Activated T-cell treated with anti-CD3 and anti-CD28 coated beads, Interleukin-2, amount 50 U/mL, for 24 hours (primary cell): ENCODE measurements at regions not wholly inside any gene's neighbourhood (a gene's known extent, or its start where the extent isn't known, plus 50 kb on each side); places are given as distances from the start of the nearest gene placed in this dataset.

Experiments used
- DNase-seq: peaks from one replicate; pipeline ENCODE4 v3.0.0-alpha.2; 2020
- H3K27ac Mint-ChIP-seq: 2 replicates; pipeline ENCODE4 v1.8.0; 2020; ENCODE audit warnings: mild to moderate bottlenecking, mixed read lengths
- H3K27me3 Mint-ChIP-seq: 2 replicates; pipeline ENCODE4 v1.8.0; 2020; ENCODE audit warnings: mixed read lengths
- H3K36me3 Mint-ChIP-seq: 2 replicates; pipeline ENCODE4 v1.8.0; 2020; ENCODE audit warnings: low read depth, mixed read lengths
- H3K4me1 Mint-ChIP-seq: 2 replicates; pipeline ENCODE4 v1.8.0; 2020; ENCODE audit warnings: low read depth, mixed read lengths
- H3K4me3 Mint-ChIP-seq: 2 replicates; pipeline ENCODE4 v1.8.0; 2020; ENCODE audit warnings: mild to moderate bottlenecking, moderate library complexity, mixed read lengths
- H3K9me3 Mint-ChIP-seq: 2 replicates; pipeline ENCODE4 v1.8.0; 2020; ENCODE audit warnings: mixed read lengths

GRCh38 chr20:23268792-23269354 lies 81.7 kb upstream of the NXT1 start:
- Mint-ChIP-seq H3K4me1 (no peaks in the 10 kb centered on the region), H3K36me3 (no peaks in the 10 kb centered on the region), H3K4me3 (no peak overlapping the region), H3K27ac (no peak overlapping the region), H3K27me3 (no peaks in the 10 kb centered on the region), H3K9me3 (peaks cover 8% of the 10 kb centered on the region)
- DNase-seq, result no peak

DNA sequence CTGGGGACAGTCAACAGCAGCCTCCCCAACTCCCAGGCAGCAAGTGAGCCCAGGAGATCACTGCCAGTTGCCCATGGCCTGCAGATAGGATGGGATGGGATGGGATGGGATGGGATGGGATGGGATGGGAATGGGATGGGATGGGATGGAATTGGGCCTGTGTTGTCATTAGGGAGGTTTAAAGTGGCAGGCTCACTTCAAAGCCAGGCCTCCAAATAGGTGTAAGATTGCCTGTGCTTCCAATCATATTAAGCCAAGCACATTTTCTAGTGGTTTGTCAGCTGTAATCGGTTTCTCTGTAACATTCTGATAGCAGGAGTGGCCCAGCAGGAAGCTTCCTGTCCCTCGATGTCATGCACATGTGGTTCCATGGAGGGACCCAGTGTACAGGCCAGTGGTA lies 82.7 kb upstream of the NXT1 start:
- no peak for DNase-seq
- no peaks in the 10 kb centered on the region for H3K4me1 Mint-ChIP-seq

GRCh38 chr20:23266530-23267398 lies 83.8 kb upstream of the NXT1 start:
- no peaks in the 10 kb centered on the region for H3K4me1 Mint-ChIP-seq
- H3K4me3 Mint-ChIP-seq, result no peak overlapping the region
- H3K9me3 Mint-ChIP-seq, result peaks cover 11% of the 10 kb centered on the region
- no peaks in the 10 kb centered on the region for H3K27me3 Mint-ChIP-seq
- no peak for DNase-seq
- no peaks in the 10 kb centered on the region for H3K36me3 Mint-ChIP-seq
- no peak overlapping the region for H3K27ac Mint-ChIP-seq

More for the DNA sequence above, 82.7 kb upstream of the NXT1 start:
- no peaks in the 10 kb centered on the region for H3K36me3 Mint-ChIP-seq
- peaks cover 11% of the 10 kb centered on the region for H3K9me3 Mint-ChIP-seq
- no peaks in the 10 kb centered on the region for H3K27me3 Mint-ChIP-seq
- no peak overlapping the region for H3K4me3 Mint-ChIP-seq
- H3K27ac Mint-ChIP-seq, result no peak overlapping the region

DNA sequence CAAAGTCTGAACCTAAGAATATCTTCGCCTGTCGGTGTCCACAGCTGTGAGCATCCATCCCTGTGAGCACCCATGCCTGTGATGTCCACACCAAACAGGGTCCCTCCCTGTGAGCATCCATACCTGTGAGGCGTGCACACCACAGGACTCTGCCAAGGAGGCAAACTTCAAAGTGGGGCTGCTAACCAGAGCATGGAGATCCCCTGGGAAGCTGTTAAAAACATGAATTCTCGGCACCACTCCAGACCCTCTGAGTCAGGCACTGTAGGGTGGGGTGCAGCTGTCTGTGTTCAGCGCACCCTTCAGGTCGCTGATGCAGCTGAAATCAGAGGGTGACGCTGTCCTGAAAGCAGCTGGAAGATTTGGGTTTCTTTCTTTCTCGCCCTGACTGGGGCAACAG lies 85.4 kb upstream of the NXT1 start:
- Mint-ChIP-seq H3K27ac (no peak overlapping the region), H3K27me3 (no peaks in the 10 kb centered on the region), H3K9me3 (peaks cover 11% of the 10 kb centered on the region)

GRCh38 chr20:23264545-23264944 lies 86.0 kb upstream of the NXT1 start:
- H3K27me3 Mint-ChIP-seq, result no peaks in the 10 kb centered on the region
- no peak for DNase-seq
- no peaks in the 10 kb centered on the region for H3K4me1 Mint-ChIP-seq
- H3K9me3 Mint-ChIP-seq, result peaks cover 11% of the 10 kb centered on the region
- no peak overlapping the region for H3K4me3 Mint-ChIP-seq
- no peaks in the 10 kb centered on the region for H3K36me3 Mint-ChIP-seq
- no peak overlapping the region for H3K27ac Mint-ChIP-seq

More for the DNA sequence above, 85.4 kb upstream of the NXT1 start:
- H3K36me3 Mint-ChIP-seq, result no peaks in the 10 kb centered on the region
- no peaks in the 10 kb centered on the region for H3K4me1 Mint-ChIP-seq
- no peak overlapping the region for H3K4me3 Mint-ChIP-seq
- no peak for DNase-seq

DNA sequence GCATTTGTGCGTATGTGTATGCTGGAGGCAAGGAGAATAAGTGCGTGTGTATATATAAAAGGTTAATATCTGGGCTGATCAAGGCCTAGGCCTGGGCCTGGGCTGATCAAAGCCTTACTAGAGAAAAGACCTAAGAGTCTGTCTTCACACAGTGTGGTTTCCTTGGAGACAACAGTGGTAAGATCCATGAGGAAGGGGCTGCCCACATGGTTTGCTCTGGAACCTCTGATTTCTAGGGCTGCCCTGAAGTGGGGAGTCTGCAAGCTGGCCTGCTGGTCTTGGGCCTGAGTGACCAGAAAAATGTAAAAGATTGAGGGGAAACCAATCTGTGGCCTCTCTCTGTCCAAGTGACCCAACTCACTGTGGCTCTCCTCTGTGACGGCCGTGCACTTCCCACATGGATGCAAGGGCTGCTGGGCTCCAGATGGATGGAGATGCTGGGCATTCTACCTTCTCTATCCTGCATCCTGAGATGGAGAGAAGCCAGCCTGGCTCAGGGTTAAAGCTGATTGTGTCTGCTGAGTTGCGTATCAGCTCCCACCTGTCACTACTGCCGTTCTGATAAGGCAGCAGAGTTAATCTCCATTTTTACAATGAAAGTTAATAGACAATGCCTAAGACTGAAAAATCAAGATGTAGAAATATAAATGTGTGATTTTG lies 90.3 kb upstream of the NXT1 start:
- peaks cover 4% of the 10 kb centered on the region for H3K9me3 Mint-ChIP-seq

DNA sequence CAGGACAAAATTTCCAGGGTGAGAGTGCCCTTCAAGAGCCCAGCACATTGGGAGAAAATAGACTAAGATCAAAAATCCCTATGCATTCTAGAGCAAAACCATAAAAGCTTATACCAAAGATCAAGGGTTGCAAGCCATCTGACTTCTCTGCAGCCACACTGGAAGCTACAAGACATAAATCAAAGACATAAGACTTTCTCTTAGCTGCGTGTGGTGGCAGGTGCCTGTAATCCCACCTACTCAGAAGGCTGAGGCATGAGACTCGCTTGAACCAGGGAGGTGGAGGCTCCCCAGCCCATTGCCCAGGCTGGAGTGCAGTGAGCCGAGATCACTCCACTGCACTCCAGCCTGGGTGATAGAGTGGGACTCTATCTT lies 91.9 kb upstream of the NXT1 start:
- peaks cover 5% of the 10 kb centered on the region for H3K27me3 Mint-ChIP-seq
- no peaks in the 10 kb centered on the region for H3K36me3 Mint-ChIP-seq
- no peak overlapping the region for H3K27ac Mint-ChIP-seq
- H3K4me3 Mint-ChIP-seq, result no peak overlapping the region
- peaks cover 4% of the 10 kb centered on the region for H3K9me3 Mint-ChIP-seq
- H3K4me1 Mint-ChIP-seq, result no peaks in the 10 kb centered on the region
- DNase-seq, result no peak

More for the DNA sequence above, 90.3 kb upstream of the NXT1 start:
- DNase-seq, result no peak
- Mint-ChIP-seq H3K36me3 (no peaks in the 10 kb centered on the region), H3K4me1 (no peaks in the 10 kb centered on the region), H3K4me3 (no peak overlapping the region), H3K27me3 (peaks cover 1% of the 10 kb centered on the region), H3K27ac (no peak overlapping the region)

DNA sequence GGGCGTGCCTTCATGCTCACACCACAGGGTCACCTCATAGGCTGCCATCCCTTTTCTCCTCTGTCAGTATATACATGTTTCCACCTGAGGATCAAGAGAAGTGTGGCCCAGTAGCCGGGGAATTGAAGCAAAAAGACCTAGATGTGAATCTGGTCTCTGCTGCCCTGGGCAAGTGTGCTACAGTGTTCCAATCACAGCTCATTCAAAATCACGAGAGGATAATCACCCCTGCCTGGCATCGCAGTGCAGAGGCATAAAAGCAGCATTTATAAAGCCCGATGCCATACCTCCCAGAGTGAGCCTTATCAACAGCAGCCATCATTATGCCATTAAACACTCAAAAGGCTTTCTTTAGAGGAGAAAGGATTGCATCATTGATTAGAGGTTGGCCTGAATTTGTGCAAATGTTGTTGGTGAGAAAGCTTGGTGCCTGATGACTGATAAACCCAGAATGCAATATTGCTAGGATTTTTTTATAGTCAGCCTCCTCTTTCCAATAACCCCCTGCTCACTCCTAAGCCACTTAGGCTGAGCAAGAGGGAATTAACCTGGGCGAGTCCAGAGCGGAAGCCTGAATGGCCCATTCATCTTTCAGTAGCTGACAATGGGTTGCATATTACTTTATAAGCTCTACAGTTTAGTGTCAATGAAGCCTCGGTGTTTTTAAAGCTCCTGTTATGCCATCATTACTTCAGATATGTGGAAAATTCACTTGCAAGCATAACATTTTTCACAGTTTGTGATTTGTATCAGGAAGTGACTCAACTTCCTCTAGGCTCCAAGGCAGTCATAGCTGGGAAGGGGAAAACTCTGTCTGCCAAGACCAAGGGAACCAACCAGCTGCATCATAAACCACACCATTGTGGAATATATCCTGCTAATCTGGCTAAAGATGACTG lies 92.5 kb upstream of the NXT1 start:
- Mint-ChIP-seq H3K9me3 (no peaks in the 10 kb centered on the region), H3K4me3 (no peak overlapping the region), H3K27ac (no peak overlapping the region), H3K27me3 (peaks cover 5% of the 10 kb centered on the region), H3K4me1 (no peaks in the 10 kb centered on the region), H3K36me3 (no peaks in the 10 kb centered on the region)
- DNase-seq, result no peak

DNA sequence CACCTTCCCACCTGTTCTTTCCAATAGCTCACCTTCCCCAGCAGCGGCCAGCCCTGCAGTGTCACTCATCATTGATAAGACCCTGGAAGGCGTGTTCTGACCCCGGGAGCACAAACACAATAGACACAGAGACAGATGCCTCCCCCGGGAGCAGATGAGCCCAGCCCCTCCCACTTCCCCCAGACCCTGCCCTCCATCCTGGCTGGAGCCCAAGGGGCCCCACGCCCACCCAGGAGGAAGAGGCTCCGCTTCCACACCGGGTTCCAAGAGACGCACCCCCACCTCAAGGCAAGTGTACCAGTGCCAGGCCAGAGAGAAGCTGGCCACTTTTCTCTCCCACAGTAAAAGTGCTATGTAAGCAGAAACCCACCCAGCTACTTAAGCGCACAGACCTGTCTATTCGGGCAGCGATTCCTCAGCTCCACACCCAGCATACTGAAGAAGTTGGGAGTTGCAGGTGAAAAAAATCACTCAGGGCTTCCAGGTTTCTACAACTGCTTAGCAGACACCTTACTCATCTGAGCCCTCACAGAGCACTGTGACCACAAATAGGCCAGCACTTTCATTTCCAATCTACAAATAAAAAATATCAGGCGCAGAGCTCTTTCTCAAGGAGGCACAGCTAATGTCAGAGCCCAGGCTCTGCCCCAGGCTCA lies 93.4 kb upstream of the NXT1 start:
- no peaks in the 10 kb centered on the region for H3K4me1 Mint-ChIP-seq
- no peak for DNase-seq
- no peak overlapping the region for H3K27ac Mint-ChIP-seq
- H3K9me3 Mint-ChIP-seq, result no peaks in the 10 kb centered on the region
- H3K27me3 Mint-ChIP-seq, result peaks cover 5% of the 10 kb centered on the region
- no peak overlapping the region for H3K4me3 Mint-ChIP-seq
- H3K36me3 Mint-ChIP-seq, result no peaks in the 10 kb centered on the region

DNA sequence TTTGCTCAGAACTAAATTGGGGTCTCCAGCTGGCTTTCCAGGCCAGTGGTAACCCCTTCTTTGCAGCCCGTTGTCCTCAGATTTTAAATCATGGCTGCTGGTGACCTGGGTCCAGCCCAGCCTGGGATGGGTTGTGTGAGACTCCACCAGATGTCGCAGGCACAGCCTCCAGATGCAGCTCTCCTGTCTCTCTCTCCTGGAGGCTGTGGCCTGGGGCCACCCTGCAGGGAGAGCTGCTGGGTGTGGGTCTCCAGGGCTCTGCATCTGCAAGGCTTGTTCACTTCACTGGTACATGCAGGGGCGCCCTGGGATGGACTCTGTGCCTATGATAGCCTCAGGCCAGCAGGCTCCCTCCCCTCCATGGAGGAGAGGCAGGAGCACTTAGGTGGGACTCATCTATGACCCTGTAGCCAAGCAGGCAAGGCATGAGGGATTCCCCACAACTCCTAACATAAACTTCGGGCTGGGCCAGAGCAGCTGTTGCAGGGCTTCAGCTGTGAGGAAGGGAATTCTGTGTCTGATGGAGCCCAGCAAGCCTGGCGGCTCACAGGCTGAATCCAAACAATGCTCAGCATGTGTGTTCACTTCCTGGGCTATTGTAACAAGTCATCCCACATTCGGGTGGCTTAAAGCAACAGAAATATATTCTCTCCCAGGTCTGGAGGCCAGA lies 94.7 kb upstream of the NXT1 start:
- no peak for DNase-seq
- H3K4me1 Mint-ChIP-seq, result no peaks in the 10 kb centered on the region
- H3K4me3 Mint-ChIP-seq, result no peak overlapping the region
- H3K9me3 Mint-ChIP-seq, result no peaks in the 10 kb centered on the region
- H3K27ac Mint-ChIP-seq, result no peak overlapping the region
- H3K27me3 Mint-ChIP-seq, result peaks cover 14% of the 10 kb centered on the region
- no peaks in the 10 kb centered on the region for H3K36me3 Mint-ChIP-seq

DNA sequence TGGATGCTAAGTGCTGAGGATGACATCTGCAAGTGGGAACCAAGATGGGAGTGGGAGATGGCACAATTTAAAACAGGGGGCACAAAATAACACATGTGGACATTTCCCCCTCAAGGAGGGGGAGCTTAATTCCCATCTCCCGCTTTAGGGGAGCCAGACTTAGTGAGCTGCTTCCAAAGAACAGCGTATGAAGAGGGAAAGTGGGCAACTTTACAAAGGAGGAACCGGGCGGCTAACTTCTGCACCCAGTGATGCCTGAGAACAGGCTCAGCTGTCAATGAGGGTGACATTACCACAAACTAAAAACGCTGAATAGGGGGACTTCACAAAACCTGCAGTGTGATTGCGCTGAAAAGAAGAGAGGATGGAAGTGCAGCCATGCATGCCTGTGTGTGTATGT lies 95.5 kb upstream of the NXT1 start:
- no peak for DNase-seq
- peaks cover 14% of the 10 kb centered on the region for H3K27me3 Mint-ChIP-seq
- no peaks in the 10 kb centered on the region for H3K36me3 Mint-ChIP-seq
- no peak overlapping the region for H3K4me3 Mint-ChIP-seq
- H3K4me1 Mint-ChIP-seq, result no peaks in the 10 kb centered on the region
- H3K27ac Mint-ChIP-seq, result no peak overlapping the region
- no peaks in the 10 kb centered on the region for H3K9me3 Mint-ChIP-seq

DNA sequence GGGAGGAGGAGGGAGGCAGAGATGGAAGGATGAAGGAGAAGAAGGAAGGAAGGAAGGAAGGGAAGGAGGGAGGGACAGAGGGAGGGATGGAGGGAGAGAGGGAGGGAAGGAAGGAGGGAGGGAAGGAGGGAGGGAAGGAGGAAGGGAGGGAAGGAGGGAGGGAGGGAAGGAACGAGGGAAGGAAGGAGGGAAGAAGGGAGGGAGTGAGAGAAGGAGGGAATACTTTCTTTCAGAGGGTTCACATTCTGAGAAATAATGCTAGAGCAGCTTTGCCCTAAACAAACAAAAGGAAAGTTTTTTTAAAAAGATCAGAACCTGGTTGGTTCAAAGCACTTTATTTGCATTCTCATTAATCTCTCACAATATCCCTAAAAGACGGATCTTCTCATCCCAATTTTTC lies 96.1 kb upstream of the NXT1 start:
- H3K4me3 Mint-ChIP-seq, result no peak overlapping the region
- H3K27ac Mint-ChIP-seq, result no peak overlapping the region
- peaks cover 14% of the 10 kb centered on the region for H3K27me3 Mint-ChIP-seq
- H3K4me1 Mint-ChIP-seq, result no peaks in the 10 kb centered on the region
- DNase-seq, result no peak
- no peaks in the 10 kb centered on the region for H3K9me3 Mint-ChIP-seq
- no peaks in the 10 kb centered on the region for H3K36me3 Mint-ChIP-seq

- H3K36me3 Mint-ChIP-seq, result no peaks in the 10 kb centered on the region
- H3K4me1 Mint-ChIP-seq, result no peaks in the 10 kb centered on the region
- H3K27ac Mint-ChIP-seq, result no peak overlapping the region
- H3K4me3 Mint-ChIP-seq, result no peak overlapping the region
- no peaks in the 10 kb centered on the region for H3K9me3 Mint-ChIP-seq
- H3K27me3 Mint-ChIP-seq, result peaks cover 14% of the 10 kb centered on the region
- DNase-seq, result no peak
Observed at GRCh38 chr20:23254034-23254433, 96.6 kb upstream of the NXT1 start.
